HG03575 (cell line): ENCODE measurements at regions not wholly inside any gene's neighbourhood (a gene's known extent, or its start where the extent isn't known, plus 50 kb on each side); places are given as distances from the start of the nearest gene placed in this dataset.
"Not testable (repeated sequence)": the region's sequence is repeated elsewhere in the genome, so short reads cannot be mapped to it uniquely, and the experiment has no call there.

Experiments
- ATAC-seq: cut with Tn5 transposase; IDR thresholded peaks from one replicate; pipeline ENCODE4 v1.9.1; 2021; ENCODE audit not compliant: unreplicated experiment, insufficient number of reproducible peaks, low FRiP score; ENCODE audit errors: extremely low read depth

GRCh38 chr6:113019176-113019575 is 672.0 kb downstream of the RFPL4B start:
- no peak for ATAC-seq

GRCh38 chr6:113027780-113028179 is 680.6 kb downstream of the RFPL4B start:
- ATAC-seq = no peak

GRCh38 chr6:113029161-113029560 is 682.0 kb downstream of the RFPL4B start:
- not testable (repeated sequence) for ATAC-seq

- ATAC-seq = no peak
Measured at GRCh38 chr6:113031591-113032238, 684.6 kb downstream of the RFPL4B start.

- ATAC-seq = no peak
Measured at GRCh38 chr6:113039005-113039404, 691.9 kb downstream of the RFPL4B start.

- no peak for ATAC-seq
Measured at GRCh38 chr6:113047148-113047547, 700.0 kb downstream of the RFPL4B start.

- no peak for ATAC-seq
Measured at GRCh38 chr6:113047932-113048331, 700.8 kb downstream of the RFPL4B start.

- no peak for ATAC-seq
Measured at GRCh38 chr6:113048741-113049140, 701.6 kb downstream of the RFPL4B start.

- ATAC-seq = no peak
Measured at GRCh38 chr6:113049190-113049589, 702.1 kb downstream of the RFPL4B start.

- ATAC-seq = no peak
Measured at GRCh38 chr6:113050010-113050858, 703.1 kb downstream of the RFPL4B start.

- no peak for ATAC-seq
Measured at GRCh38 chr6:113050979-113051378, 703.8 kb downstream of the RFPL4B start.

- ATAC-seq = no peak
Measured at GRCh38 chr6:113052506-113052905, 705.4 kb downstream of the RFPL4B start.

GRCh38 chr6:113055061-113055460 is 707.9 kb downstream of the RFPL4B start:
- no peak for ATAC-seq

GRCh38 chr6:113055998-113056397 is 708.9 kb downstream of the RFPL4B start:
- no peak for ATAC-seq

- no peak for ATAC-seq
Measured at GRCh38 chr6:113057567-113058053, 710.5 kb downstream of the RFPL4B start.

- ATAC-seq = no peak
Measured at GRCh38 chr6:113060664-113061063, 713.5 kb downstream of the RFPL4B start.

- no peak for ATAC-seq
Measured at GRCh38 chr6:113065611-113066010, 718.5 kb downstream of the RFPL4B start.

- ATAC-seq = no peak
Measured at GRCh38 chr6:113067612-113068275, 720.6 kb downstream of the RFPL4B start.

- ATAC-seq = no peak
Measured at GRCh38 chr6:113068570-113068969, 721.4 kb downstream of the RFPL4B start.

GRCh38 chr6:113070681-113071080 is 723.6 kb downstream of the RFPL4B start:
- not testable (repeated sequence) for ATAC-seq
